ENCODE measurements at regions not wholly inside any gene's neighbourhood (a gene's known extent, or its start where the extent isn't known, plus 50 kb on each side); places are given as distances from the start of the nearest gene placed in this dataset.

DNA sequence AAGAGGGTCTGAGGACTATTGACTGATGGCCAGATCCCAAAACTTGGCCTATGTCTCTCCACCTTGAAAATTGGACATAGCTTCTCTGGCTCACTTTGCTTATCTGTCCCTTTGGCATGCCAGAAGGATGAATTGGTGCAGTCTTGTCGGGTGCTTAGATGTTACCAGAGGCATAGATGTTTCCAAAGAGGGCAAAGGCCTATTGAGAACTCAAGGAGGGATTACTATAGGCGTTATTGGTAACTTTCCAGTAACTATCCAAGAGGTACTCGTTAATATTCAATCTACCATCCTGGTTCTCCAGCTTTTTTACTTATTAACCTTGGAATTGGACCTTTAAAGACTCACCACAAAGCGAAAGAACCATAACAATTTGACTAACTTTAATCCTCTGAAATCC is 368.3 kb upstream of the ESRRG start:
- no peaks in the 10 kb centered on the region for H3K9me3 ChIP-seq
- no peak overlapping the region for H3K4me3 ChIP-seq (replicated peaks in 1 of 3)
- H3K36me3 ChIP-seq: no peaks in the 10 kb centered on the region
- intact Hi-C loops (cut with DNase I): no loop called here
- 53 to 57% methylated on average over 4 of the region's 4 CpGs for WGBS, 2 donors
- no peak for TF ChIP-seq POLR2A (IDR thresholded peaks at IDR 0.05)
- TF ChIP-seq, protein P1, sequence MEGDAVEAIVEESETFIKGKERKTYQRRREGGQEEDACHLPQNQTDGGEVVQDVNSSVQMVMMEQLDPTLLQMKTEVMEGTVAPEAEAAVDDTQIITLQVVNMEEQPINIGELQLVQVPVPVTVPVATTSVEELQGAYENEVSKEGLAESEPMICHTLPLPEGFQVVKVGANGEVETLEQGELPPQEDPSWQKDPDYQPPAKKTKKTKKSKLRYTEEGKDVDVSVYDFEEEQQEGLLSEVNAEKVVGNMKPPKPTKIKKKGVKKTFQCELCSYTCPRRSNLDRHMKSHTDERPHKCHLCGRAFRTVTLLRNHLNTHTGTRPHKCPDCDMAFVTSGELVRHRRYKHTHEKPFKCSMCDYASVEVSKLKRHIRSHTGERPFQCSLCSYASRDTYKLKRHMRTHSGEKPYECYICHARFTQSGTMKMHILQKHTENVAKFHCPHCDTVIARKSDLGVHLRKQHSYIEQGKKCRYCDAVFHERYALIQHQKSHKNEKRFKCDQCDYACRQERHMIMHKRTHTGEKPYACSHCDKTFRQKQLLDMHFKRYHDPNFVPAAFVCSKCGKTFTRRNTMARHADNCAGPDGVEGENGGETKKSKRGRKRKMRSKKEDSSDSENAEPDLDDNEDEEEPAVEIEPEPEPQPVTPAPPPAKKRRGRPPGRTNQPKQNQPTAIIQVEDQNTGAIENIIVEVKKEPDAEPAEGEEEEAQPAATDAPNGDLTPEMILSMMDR (IDR thresholded peaks at IDR 0.05): no peak
- H3K4me1 ChIP-seq: peaks cover 0 to 6% of the 10 kb centered on the region in 2 donors
- no peak overlapping the region for H3K27ac ChIP-seq
- no peak for DNase-seq
- no peaks in the 10 kb centered on the region for H3K27me3 ChIP-seq

DNA sequence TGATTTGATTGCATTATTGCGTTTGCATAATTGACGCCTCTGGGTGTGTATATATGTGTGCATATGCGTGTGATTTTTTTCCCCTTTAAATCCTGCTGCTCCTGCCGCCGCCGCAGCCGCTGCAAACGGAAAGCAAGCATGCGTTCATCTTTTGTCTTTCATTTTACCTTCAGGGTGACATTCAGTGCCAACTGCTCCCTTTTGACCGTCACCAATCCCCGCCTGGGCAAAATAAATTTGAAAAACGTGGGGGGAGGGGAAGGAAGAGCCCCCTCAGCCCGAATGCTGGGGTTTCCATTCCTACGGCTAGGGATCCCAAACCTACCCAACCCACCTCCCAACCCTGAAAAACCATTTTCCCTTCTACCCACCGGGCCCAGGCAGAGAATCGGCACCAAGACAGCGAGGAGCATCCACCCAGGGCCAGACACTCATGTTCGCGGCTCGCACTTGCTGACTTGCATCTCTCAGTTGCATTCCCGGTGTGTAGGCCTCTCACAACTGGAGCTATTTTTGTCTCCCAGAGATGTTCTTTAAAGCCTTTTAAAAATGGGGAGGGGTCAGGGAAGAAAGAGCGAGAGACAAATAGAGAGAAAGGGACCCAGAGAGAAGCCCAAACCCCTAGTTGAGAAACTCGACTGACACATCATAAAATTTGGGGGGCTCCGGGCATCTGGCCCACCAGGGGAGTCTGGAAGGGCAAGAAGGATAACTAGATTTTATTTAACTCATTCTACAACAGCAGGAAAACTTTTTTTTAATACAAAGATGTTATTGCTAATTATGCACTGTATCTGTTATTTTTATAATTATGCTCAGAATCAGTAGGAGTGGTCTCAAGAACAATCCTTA is 367.1 kb upstream of the ESRRG start:
- peak overlapping the region; percentile 74 to 92 (median 82) for H3K27ac ChIP-seq
- TF ChIP-seq, protein P1 (IDR thresholded peaks at IDR 0.05): no peak
- TF ChIP-seq POLR2A (IDR thresholded peaks at IDR 0.05): no peak
- intact Hi-C loops (cut with DNase I): no loop called here
- DNase-seq: peak; percentile 46 to 51
- H3K4me3 ChIP-seq (replicated peaks in 1 of 3): peak overlapping the region in 2 of 3 donors; percentile 49 to 70
- H3K36me3 ChIP-seq: no peaks in the 10 kb centered on the region
- no peaks in the 10 kb centered on the region for H3K9me3 ChIP-seq
- H3K4me1 ChIP-seq: peaks cover 0 to 6% of the 10 kb centered on the region in 2 donors
- no peaks in the 10 kb centered on the region for H3K27me3 ChIP-seq
- 19 to 23% methylated on average over 24 of the region's 24 CpGs for WGBS, 2 donors

DNA sequence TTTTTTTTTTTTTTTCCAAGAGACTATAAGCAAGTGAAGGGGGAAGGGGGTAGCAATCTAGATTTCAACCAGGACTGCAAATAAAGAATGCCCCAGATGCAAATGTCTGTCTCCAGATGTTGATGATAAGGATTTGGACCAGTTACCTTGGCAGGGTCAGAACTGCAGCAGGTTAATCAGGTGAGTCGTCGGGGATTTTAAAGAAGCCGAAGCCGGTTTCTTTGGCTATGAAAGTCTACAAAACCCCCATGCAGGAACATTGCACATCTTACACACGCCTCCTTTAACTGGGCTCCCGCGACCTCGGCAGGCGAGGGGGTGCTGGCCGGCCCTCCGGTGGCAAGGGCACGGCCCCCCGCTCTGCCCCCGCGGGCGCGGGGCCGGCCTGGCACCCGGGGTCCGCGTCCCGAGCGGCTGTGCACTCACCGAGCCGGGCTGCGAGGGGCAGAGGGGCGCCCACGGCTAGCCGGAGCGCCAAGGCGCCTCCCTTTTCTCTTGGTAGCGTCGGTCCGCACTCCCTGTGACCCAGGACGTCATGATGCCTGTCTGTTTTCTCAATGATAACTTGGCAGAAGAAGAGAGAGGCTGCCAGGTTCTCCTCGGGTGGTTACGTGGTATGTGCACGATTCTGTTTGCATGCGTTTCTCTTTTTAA is 366.3 kb upstream of the ESRRG start:
- Histone ChIP-seq H3K36me3 (no peaks in the 10 kb centered on the region), H3K4me3 (replicated peaks in 1 of 3) (peak overlapping the region; percentile 41 to 70 (median 49)), H3K4me1 (peaks cover 0 to 6% of the 10 kb centered on the region in 2 donors), H3K27me3 (no peaks in the 10 kb centered on the region), H3K27ac (peak overlapping the region; percentile 74 to 92 (median 82)), H3K9me3 (no peaks in the 10 kb centered on the region)
- TF ChIP-seq POLR2A (IDR thresholded peaks at IDR 0.05): peak in 1 of 2 donors; percentile 50
- TF ChIP-seq, protein P1 (IDR thresholded peaks at IDR 0.05): no peak
- WGBS, 2 donors: 2% methylated on average over 15 to 33 of the region's 39 CpGs
- intact Hi-C loops (cut with DNase I): no loop called here
- DNase-seq: peak; percentile 66 to 72

DNA sequence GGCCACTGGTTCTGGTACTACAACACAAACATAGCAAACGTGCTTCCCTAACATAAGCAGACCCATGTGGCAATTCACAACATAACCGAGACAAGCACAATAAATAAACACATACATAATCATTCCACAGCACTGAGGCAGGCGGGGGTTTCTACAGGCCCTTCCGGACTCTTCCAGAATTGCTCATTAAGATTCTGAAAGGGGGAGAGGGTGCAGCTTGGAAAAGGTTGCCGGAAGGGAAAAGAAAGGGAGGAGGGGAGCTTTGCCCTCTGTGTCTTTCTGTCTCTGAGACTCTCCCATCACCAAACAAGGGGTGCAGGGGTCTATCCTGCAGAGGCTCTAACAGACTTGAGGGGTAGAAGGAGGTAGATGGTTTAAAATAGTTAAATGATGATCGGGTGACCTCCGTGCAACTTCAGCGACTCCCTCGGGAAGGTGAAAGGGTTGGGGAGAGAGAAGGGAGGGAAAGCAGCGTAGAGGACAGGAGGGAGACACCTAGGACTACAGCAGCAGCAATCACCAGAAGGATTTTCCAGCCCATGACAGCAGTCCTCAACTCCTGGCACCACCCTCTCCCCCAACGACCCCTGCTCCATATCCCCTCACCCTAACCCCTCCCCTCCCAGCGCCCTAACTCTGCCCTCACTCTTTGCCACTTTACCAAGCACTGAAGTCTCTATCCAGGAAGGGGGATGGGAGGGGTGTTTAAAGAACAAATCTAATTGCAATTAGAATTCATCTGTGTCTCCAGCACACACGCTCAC is 365.5 kb upstream of the ESRRG start:
- TF ChIP-seq POLR2A (IDR thresholded peaks at IDR 0.05): no peak
- TF ChIP-seq, protein P1 (IDR thresholded peaks at IDR 0.05): no peak
- Histone ChIP-seq H3K4me3 (replicated peaks in 1 of 3) (peak overlapping the region in 2 of 3 donors; percentile 49 to 70), H3K27me3 (no peaks in the 10 kb centered on the region), H3K9me3 (no peaks in the 10 kb centered on the region), H3K27ac (peak overlapping the region; percentile 9 to 92 (median 82)), H3K4me1 (peaks cover 0 to 6% of the 10 kb centered on the region in 2 donors), H3K36me3 (no peaks in the 10 kb centered on the region)
- DNase-seq: no peak
- intact Hi-C loops (cut with DNase I): no loop called here
- WGBS, 2 donors: 15 to 16% methylated on average over 13 of the region's 13 CpGs
